Choroid plexus epithelial cell (primary cell): ENCODE measurements at regions not wholly inside any gene's neighbourhood (a gene's known extent, or its start where the extent isn't known, plus 50 kb on each side); places are given as distances from the start of the nearest gene placed in this dataset.

ENCODE experiments used
- DNase-seq: peaks from one replicate; pipeline ENCODE4 v3.0.0-alpha.2; 2010; ENCODE audit warnings: low read depth
- H3K4me3 ChIP-seq: 2 replicates; pipeline ENCODE4 v1.5.1; 2011; ENCODE audit warnings: low read depth, mild to moderate bottlenecking, control low read depth, low read length, moderate library complexity
- CTCF ChIP-seq: conservative IDR thresholded peaks from 2 replicates; pipeline ENCODE4 v1.5.1; 2011; ENCODE audit warnings: low read depth, mild to moderate bottlenecking, control low read depth, inconsistent platforms, low read length, moderate library complexity

GRCh38 chr5:6118691-6119090 is 259.7 kb downstream of the MED10 start:
- no peak for DNase-seq
- H3K4me3 ChIP-seq: no peak overlapping the region
- TF ChIP-seq CTCF: no peak

GRCh38 chr5:6117212-6117611 is 261.1 kb downstream of the MED10 start:
- no peak for TF ChIP-seq CTCF

GRCh38 chr5:6115852-6116251 is 262.5 kb downstream of the MED10 start:
- TF ChIP-seq CTCF: no peak
- H3K4me3 ChIP-seq: no peak overlapping the region
- DNase-seq: no peak

More at GRCh38 chr5:6117212-6117611, 261.1 kb downstream of the MED10 start:
- H3K4me3 ChIP-seq: no peak overlapping the region
- DNase-seq: no peak

GRCh38 chr5:6112538-6112937 is 265.8 kb downstream of the MED10 start:
- TF ChIP-seq CTCF: no peak
- DNase-seq: no peak

GRCh38 chr5:6112125-6112524 is 266.2 kb downstream of the MED10 start:
- no peak for DNase-seq
- H3K4me3 ChIP-seq: no peak overlapping the region
- no peak for TF ChIP-seq CTCF

More at GRCh38 chr5:6112538-6112937, 265.8 kb downstream of the MED10 start:
- H3K4me3 ChIP-seq: no peak overlapping the region

GRCh38 chr5:6111131-6111530 is 267.2 kb downstream of the MED10 start:
- DNase-seq: no peak
- no peak overlapping the region for H3K4me3 ChIP-seq
- TF ChIP-seq CTCF: no peak

- no peak overlapping the region for H3K4me3 ChIP-seq
- TF ChIP-seq CTCF: no peak
- DNase-seq: no peak
Observed at GRCh38 chr5:6110441-6111005, 267.8 kb downstream of the MED10 start.
